Natural killer cell (primary cell): ENCODE measurements at regions not wholly inside any gene's neighbourhood (a gene's known extent, or its start where the extent isn't known, plus 50 kb on each side); places are given as distances from the start of the nearest gene placed in this dataset.

Source experiments
- ATAC-seq, 3 donors: fragments of 150-1000 bp in 2 of 3; fragments of 200-7000 bp in 1 of 3; cut with Tn5 transposase; 1 replicate in 1 of 3; 2 replicates in 2 of 3; pipeline ENCODE4 v1.10.0; 2021; ENCODE audit warnings: mild to moderate bottlenecking in 2 of 3, moderate library complexity in 2 of 3
- DNase-seq, 2 donors: peaks; one replicate each; pipeline versions ENCODE4 v3.0.0 to v3.0.0-alpha.2; 2013 to 2021; ENCODE audit warnings: mixed read lengths in 1 of 2
- H3K27ac ChIP-seq: one replicate; pipeline ENCODE4 v1.5.1; 2013; ENCODE audit warnings: mild to moderate bottlenecking, low read length
- H3K27me3 ChIP-seq: one replicate; pipeline ENCODE4 v1.6.1; 2013; ENCODE audit warnings: low read length; ENCODE audit not compliant: control insufficient read depth, insufficient read depth
- H3K36me3 ChIP-seq: one replicate; pipeline ENCODE4 v1.6.1; 2013; ENCODE audit warnings: low read length; ENCODE audit not compliant: control insufficient read depth, insufficient read depth
- H3K4me1 ChIP-seq: one replicate; pipeline ENCODE4 v1.6.1; 2013; ENCODE audit warnings: low read length; ENCODE audit not compliant: control insufficient read depth, insufficient read depth
- H3K4me3 ChIP-seq: one replicate; pipeline ENCODE4 v1.5.1; 2013; ENCODE audit warnings: low read length
- H3K9me3 ChIP-seq: one replicate; pipeline ENCODE4 v1.6.1; 2013; ENCODE audit warnings: low read length; ENCODE audit not compliant: control insufficient read depth, insufficient read depth
- H3K27ac Mint-ChIP-seq, 2 donors: one replicate each; pipeline ENCODE4 v1.8.0; 2022; ENCODE audit warnings: mild to moderate bottlenecking in 2 of 2, mixed read lengths in 2 of 2, moderate library complexity in 1 of 2
- H3K27me3 Mint-ChIP-seq, 2 donors: one replicate each; pipeline ENCODE4 v1.8.0; 2022; ENCODE audit warnings: low read depth in 2 of 2, mixed read lengths in 2 of 2
- H3K36me3 Mint-ChIP-seq: one replicate; pipeline ENCODE4 v1.8.0; 2022; ENCODE audit warnings: mixed read lengths
- H3K4me1 Mint-ChIP-seq, 2 donors: one replicate each; pipeline ENCODE4 v1.8.0; 2022; ENCODE audit warnings: mixed read lengths in 2 of 2
- H3K4me3 Mint-ChIP-seq: one replicate; pipeline ENCODE4 v1.8.0; 2022; ENCODE audit warnings: mild to moderate bottlenecking, moderate library complexity, mixed read lengths
- H3K9me3 Mint-ChIP-seq, 2 donors: one replicate each; pipeline ENCODE4 v1.8.0; 2022; ENCODE audit warnings: mixed read lengths in 2 of 2
- WGBS: methylation state at CpG from one replicate; pipeline ENCODE4 v1.1.7; 2013; ENCODE audit warnings: missing lambda C conversion rate; ENCODE audit not compliant: insufficient coverage; 5-methylcytosine and 5-hydroxymethylcytosine counted together
- intact Hi-C: fragments of 100-400 bp; cut with micrococcal nuclease; formaldehyde crosslinking; loops from one replicate; pipeline ENCODE4 v1.14.2; 2022
- TF ChIP-seq, protein P1 (sequence below): fragments of 200-600 bp; IDR thresholded peaks from one replicate; pipeline ENCODE4 v1.8.0; 2022; ENCODE audit warnings: antibody characterized with exemption

DNA sequence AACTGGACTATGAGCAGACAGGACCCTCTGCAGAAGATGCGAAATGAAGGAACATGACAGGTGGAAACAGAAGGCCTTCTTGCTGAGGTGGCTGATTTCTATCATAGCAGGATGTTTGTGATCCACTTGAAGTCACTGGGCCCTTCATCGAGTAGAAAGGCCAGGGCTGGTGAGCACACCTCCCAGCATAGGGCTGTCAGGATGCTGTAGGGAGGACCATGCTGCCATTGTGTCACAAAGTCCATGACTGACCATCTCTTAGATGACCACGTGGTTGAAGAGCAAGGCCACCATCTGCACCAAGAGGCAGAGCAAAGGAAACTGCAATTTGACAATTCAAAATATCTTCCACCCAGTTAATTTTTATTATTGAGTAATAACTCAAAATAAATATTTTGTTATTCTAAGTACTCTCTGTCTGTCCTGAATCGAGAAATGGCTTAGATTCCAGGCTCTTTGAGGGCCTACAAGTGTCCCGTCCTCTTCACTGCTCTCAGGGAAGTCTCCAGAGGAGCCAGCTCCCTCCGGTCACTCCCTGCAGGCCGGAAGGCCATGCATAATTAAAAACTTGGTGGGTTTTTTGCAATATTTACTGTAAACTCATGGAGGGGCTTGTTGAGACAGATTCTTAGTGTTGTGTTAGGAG, 249.3 kb upstream of the ZMIZ1 start:
- no peaks in the 10 kb centered on the region for H3K36me3 Mint-ChIP-seq
- H3K27ac Mint-ChIP-seq: no peak overlapping the region
- no peaks in the 10 kb centered on the region for H3K4me1 Mint-ChIP-seq
- H3K27me3 Mint-ChIP-seq: peaks cover 6 to 15% of the 10 kb centered on the region in 2 donors
- Histone ChIP-seq H3K4me3 (no peak overlapping the region), H3K27ac (no peak overlapping the region), H3K9me3 (no peaks in the 10 kb centered on the region), H3K27me3 (no peaks in the 10 kb centered on the region), H3K4me1 (no peaks in the 10 kb centered on the region), H3K36me3 (no peaks in the 10 kb centered on the region)
- no peak overlapping the region for H3K4me3 Mint-ChIP-seq
- WGBS: 87% methylated on average over 7 of the region's 7 CpGs
- H3K9me3 Mint-ChIP-seq: no peaks in the 10 kb centered on the region
- ATAC-seq (no peak), DNase-seq (no peak)
- TF ChIP-seq, protein P1, sequence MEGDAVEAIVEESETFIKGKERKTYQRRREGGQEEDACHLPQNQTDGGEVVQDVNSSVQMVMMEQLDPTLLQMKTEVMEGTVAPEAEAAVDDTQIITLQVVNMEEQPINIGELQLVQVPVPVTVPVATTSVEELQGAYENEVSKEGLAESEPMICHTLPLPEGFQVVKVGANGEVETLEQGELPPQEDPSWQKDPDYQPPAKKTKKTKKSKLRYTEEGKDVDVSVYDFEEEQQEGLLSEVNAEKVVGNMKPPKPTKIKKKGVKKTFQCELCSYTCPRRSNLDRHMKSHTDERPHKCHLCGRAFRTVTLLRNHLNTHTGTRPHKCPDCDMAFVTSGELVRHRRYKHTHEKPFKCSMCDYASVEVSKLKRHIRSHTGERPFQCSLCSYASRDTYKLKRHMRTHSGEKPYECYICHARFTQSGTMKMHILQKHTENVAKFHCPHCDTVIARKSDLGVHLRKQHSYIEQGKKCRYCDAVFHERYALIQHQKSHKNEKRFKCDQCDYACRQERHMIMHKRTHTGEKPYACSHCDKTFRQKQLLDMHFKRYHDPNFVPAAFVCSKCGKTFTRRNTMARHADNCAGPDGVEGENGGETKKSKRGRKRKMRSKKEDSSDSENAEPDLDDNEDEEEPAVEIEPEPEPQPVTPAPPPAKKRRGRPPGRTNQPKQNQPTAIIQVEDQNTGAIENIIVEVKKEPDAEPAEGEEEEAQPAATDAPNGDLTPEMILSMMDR: no peak
- intact Hi-C loops: no loop called here

DNA sequence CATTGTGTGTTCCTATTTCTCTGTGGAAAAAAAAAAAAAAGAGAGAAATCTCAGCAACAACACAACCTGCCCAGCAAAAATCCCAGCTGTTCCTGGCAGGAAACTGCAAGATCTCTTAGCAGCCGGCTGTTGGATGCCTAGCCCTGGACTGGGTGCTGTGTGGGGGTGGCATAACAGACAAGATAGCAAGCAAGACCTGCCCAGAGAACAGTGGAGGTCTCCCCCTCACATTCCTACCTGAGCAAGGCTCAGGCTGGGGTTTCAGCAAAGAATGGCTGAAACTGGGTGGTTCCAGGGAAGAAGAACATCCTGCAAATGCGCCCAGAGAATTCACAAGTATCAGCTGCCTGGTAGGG, 248.8 kb upstream of the ZMIZ1 start:
- H3K27me3 Mint-ChIP-seq: peaks cover 6 to 16% of the 10 kb centered on the region in 2 donors
- H3K4me3 ChIP-seq: no peak overlapping the region
- no peaks in the 10 kb centered on the region for H3K9me3 Mint-ChIP-seq
- H3K4me3 Mint-ChIP-seq: no peak overlapping the region
- intact Hi-C loops: no loop called here
- H3K4me1 ChIP-seq: no peaks in the 10 kb centered on the region
- ATAC-seq (no peak), DNase-seq (no peak)
- H3K4me1 Mint-ChIP-seq: no peaks in the 10 kb centered on the region
- H3K9me3 ChIP-seq: no peaks in the 10 kb centered on the region
- H3K27ac Mint-ChIP-seq: no peak overlapping the region
- no peak overlapping the region for H3K27ac ChIP-seq
- no peaks in the 10 kb centered on the region for H3K36me3 Mint-ChIP-seq
- TF ChIP-seq, protein P1: no peak
- WGBS: 92% methylated on average over 2 of the region's 2 CpGs
- no peaks in the 10 kb centered on the region for H3K36me3 ChIP-seq
- no peaks in the 10 kb centered on the region for H3K27me3 ChIP-seq

DNA sequence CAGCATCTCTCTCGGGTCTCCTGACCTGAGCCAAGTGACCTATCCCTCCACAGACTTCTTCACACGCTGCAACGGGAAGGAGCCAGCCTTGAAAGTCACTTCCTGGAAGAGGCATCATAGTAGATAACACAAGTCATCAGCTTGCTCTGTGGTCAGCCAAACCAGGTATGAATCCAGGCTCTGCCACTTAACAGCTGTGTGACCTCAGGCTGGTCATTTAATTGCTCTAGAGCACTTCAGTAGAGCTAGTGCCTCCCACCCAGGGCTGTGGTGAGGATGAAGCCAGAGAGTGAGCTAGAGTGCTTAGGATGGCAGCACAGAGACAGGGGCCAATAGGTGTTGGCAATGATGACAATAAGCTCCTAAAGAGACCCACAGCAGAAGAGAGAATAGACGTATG, 247.7 kb upstream of the ZMIZ1 start:
- no peaks in the 10 kb centered on the region for H3K9me3 ChIP-seq
- 75% methylated on average over 4 of the region's 4 CpGs for WGBS
- TF ChIP-seq, protein P1: no peak
- Mint-ChIP-seq H3K27ac (no peak overlapping the region), H3K4me1 (no peaks in the 10 kb centered on the region), H3K4me3 (no peak overlapping the region), H3K9me3 (no peaks in the 10 kb centered on the region), H3K27me3 (peaks cover 6 to 16% of the 10 kb centered on the region in 2 donors), H3K36me3 (no peaks in the 10 kb centered on the region)
- H3K4me1 ChIP-seq: no peaks in the 10 kb centered on the region
- H3K36me3 ChIP-seq: no peaks in the 10 kb centered on the region
- DNase-seq (no peak), ATAC-seq (no peak)
- H3K27ac ChIP-seq: no peak overlapping the region
- H3K27me3 ChIP-seq: no peaks in the 10 kb centered on the region
- intact Hi-C loops: no loop called here
- H3K4me3 ChIP-seq: no peak overlapping the region
